ENCODE measurements at regions not wholly inside any gene's neighbourhood (a gene's known extent, or its start where the extent isn't known, plus 50 kb on each side); places are given as distances from the start of the nearest gene placed in this dataset.

DNA sequence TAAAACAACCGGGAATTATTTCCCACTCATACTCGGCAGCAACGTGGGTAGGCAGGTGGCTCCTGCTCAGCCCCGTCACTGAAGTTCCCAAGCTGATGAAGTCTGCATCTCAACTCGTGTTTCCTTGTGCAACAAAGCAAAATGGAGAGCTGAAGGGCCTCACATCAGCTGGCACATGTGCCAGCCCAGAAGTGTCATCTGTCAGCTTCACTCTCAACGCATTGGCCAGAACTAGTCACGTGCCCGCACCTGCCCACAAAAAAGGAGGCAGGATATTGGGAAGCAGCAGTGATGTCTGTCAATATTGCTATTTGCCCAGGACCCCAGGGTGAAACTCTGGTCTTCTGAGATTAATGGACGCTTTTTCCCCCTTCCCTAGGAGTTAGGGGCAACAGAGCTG lies 344.0 kb downstream of the BCL11B start:
- Histone ChIP-seq H3K4me3 (ENCODE audit: low read length in 3 of 3) (no peak overlapping the region), H3K9me3 (ENCODE audit: control insufficient read depth in 2 of 3, insufficient read depth in 1 of 3, low read length in 3 of 3) (no peaks in the 10 kb centered on the region), H3K36me3 (ENCODE audit: control insufficient read depth in 2 of 3, insufficient read depth in 3 of 3, low read length in 3 of 3) (no peaks in the 10 kb centered on the region), H3K27me3 (ENCODE audit: control insufficient read depth, insufficient read depth, low read length) (no peaks in the 10 kb centered on the region), H3K4me1 (ENCODE audit: control insufficient read depth in 2 of 3, insufficient read depth in 2 of 3, low read depth in 1 of 3, low read length in 3 of 3) (no peaks in the 10 kb centered on the region), H3K27ac (ENCODE audit: low read depth in 2 of 2, low read length in 2 of 2) (no peak overlapping the region), H3K9ac (ENCODE audit: low read length in 3 of 3) (no peak overlapping the region)
- no peak for DNase-seq
- TF ChIP-seq, protein P1, sequence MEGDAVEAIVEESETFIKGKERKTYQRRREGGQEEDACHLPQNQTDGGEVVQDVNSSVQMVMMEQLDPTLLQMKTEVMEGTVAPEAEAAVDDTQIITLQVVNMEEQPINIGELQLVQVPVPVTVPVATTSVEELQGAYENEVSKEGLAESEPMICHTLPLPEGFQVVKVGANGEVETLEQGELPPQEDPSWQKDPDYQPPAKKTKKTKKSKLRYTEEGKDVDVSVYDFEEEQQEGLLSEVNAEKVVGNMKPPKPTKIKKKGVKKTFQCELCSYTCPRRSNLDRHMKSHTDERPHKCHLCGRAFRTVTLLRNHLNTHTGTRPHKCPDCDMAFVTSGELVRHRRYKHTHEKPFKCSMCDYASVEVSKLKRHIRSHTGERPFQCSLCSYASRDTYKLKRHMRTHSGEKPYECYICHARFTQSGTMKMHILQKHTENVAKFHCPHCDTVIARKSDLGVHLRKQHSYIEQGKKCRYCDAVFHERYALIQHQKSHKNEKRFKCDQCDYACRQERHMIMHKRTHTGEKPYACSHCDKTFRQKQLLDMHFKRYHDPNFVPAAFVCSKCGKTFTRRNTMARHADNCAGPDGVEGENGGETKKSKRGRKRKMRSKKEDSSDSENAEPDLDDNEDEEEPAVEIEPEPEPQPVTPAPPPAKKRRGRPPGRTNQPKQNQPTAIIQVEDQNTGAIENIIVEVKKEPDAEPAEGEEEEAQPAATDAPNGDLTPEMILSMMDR (IDR thresholded peaks at IDR 0.05; ENCODE audit: borderline replicate concordance, extremely low read depth, insufficient read depth) = no peak
- intact Hi-C loops (cut with DNase I) = no loop called here
- no peak for FAIRE-seq

DNA sequence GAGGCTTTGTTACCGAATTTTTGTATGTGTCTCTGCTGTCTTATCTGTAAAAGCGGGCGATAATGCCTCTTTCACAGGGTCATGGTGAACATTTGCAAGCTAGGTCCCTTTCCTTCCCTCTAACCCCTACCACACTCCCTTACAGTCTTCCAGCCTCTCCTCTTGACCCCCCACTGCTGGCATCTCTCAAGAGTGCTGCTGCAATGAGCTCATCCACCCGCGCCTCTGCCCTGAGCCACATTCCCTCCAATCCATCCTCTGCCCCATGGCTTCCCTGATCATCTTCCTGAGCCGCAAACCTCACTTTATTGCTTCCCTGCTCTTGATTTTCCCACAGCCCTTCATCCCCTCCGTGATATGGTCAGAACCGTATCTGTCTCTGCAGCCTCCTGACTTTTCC lies 343.6 kb downstream of the BCL11B start:
- intact Hi-C loops (cut with DNase I) = no loop called here
- no peak overlapping the region for H3K27ac ChIP-seq (ENCODE audit: low read depth in 2 of 2, low read length in 2 of 2)
- no peak for DNase-seq
- H3K9ac ChIP-seq (ENCODE audit: low read length in 3 of 3) = no peak overlapping the region
- H3K4me1 ChIP-seq (ENCODE audit: control insufficient read depth in 2 of 3, insufficient read depth in 2 of 3, low read depth in 1 of 3, low read length in 3 of 3) = no peaks in the 10 kb centered on the region
- H3K4me3 ChIP-seq (ENCODE audit: low read length in 3 of 3) = no peak overlapping the region
- no peak for FAIRE-seq
- TF ChIP-seq, protein P1 (IDR thresholded peaks at IDR 0.05; ENCODE audit: borderline replicate concordance, extremely low read depth, insufficient read depth) = no peak
- H3K9me3 ChIP-seq (ENCODE audit: control insufficient read depth in 2 of 3, insufficient read depth in 1 of 3, low read length in 3 of 3) = no peaks in the 10 kb centered on the region
- H3K36me3 ChIP-seq (ENCODE audit: control insufficient read depth in 2 of 3, insufficient read depth in 3 of 3, low read length in 3 of 3) = no peaks in the 10 kb centered on the region
- no peaks in the 10 kb centered on the region for H3K27me3 ChIP-seq (ENCODE audit: control insufficient read depth, insufficient read depth, low read length)

DNA sequence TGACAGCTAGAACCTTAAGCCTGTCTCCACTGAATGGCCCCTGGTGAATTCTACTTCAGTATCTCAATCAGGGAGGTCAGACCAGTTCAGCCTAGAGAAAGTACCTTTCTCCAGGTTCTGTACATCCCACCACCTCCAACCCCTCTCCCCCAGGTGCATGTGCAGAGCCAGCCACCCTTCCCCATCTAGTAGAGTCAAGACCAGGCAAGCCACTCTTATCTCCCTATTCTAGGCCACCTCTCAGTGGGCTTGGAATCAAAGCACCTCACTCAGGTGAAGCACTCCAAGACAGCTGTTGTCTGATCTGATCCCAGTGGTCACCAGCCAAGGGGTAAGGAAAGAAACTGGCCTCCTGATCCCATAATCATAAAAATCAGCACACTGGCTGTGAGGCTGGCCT lies 340.9 kb downstream of the BCL11B start:
- FAIRE-seq (no peak), DNase-seq (no peak)
- H3K27me3 ChIP-seq (ENCODE audit: control insufficient read depth, insufficient read depth, low read length) = no peaks in the 10 kb centered on the region
- H3K9me3 ChIP-seq (ENCODE audit: control insufficient read depth in 2 of 3, insufficient read depth in 1 of 3, low read length in 3 of 3) = no peaks in the 10 kb centered on the region
- no peak overlapping the region for H3K4me3 ChIP-seq (ENCODE audit: low read length in 3 of 3)
- H3K4me1 ChIP-seq (ENCODE audit: control insufficient read depth in 2 of 3, insufficient read depth in 2 of 3, low read depth in 1 of 3, low read length in 3 of 3) = no peaks in the 10 kb centered on the region
- intact Hi-C loops (cut with DNase I) = no loop called here
- H3K9ac ChIP-seq (ENCODE audit: low read length in 3 of 3) = no peak overlapping the region
- no peak overlapping the region for H3K27ac ChIP-seq (ENCODE audit: low read depth in 2 of 2, low read length in 2 of 2)
- TF ChIP-seq, protein P1 (IDR thresholded peaks at IDR 0.05; ENCODE audit: borderline replicate concordance, extremely low read depth, insufficient read depth) = no peak
- H3K36me3 ChIP-seq (ENCODE audit: control insufficient read depth in 2 of 3, insufficient read depth in 3 of 3, low read length in 3 of 3) = no peaks in the 10 kb centered on the region

DNA sequence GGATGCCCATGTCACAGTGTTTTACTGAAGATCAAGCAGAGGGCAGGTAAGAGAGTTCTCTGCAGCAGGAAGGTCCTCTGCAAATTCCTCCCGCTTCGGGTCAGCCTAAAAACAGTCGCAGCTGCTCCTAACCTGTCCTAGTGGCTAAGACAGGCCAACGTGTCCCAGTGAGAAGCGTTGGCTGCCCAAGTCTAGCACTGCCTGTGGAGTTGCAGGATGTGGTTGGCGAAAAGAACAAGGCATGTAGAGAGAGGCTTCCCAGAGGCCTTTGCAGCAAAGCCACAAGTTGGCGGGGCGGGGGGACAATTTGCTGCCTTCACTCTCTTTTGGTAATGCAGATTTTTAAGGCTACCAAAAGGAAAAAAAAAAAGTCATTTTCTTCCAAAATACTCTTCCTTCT lies 340.1 kb downstream of the BCL11B start:
- TF ChIP-seq, protein P1 (IDR thresholded peaks at IDR 0.05; ENCODE audit: borderline replicate concordance, extremely low read depth, insufficient read depth) = no peak
- Histone ChIP-seq H3K9me3 (ENCODE audit: control insufficient read depth in 2 of 3, insufficient read depth in 1 of 3, low read length in 3 of 3) (no peaks in the 10 kb centered on the region), H3K9ac (ENCODE audit: low read length in 3 of 3) (no peak overlapping the region), H3K4me3 (ENCODE audit: low read length in 3 of 3) (no peak overlapping the region), H3K27me3 (ENCODE audit: control insufficient read depth, insufficient read depth, low read length) (no peaks in the 10 kb centered on the region), H3K4me1 (ENCODE audit: control insufficient read depth in 2 of 3, insufficient read depth in 2 of 3, low read depth in 1 of 3, low read length in 3 of 3) (no peaks in the 10 kb centered on the region), H3K27ac (ENCODE audit: low read depth in 2 of 2, low read length in 2 of 2) (no peak overlapping the region), H3K36me3 (ENCODE audit: control insufficient read depth in 2 of 3, insufficient read depth in 3 of 3, low read length in 3 of 3) (no peaks in the 10 kb centered on the region)
- intact Hi-C loops (cut with DNase I) = no loop called here
- DNase-seq (no peak), FAIRE-seq (no peak)

Data from kidney (tissue), 13 donors.